H1 (cell line): ENCODE measurements at regions not wholly inside any gene's neighbourhood (a gene's known extent, or its start where the extent isn't known, plus 50 kb on each side); places are given as distances from the start of the nearest gene placed in this dataset.

Experiments used
- POLR2AphosphoS5 ChIP-seq: IDR thresholded peaks from 2 replicates; pipeline ENCODE4 v1.6.1; 2011; ENCODE audit warnings: low read depth, low read length
- TBP ChIP-seq: IDR thresholded peaks from 2 replicates; pipeline ENCODE4 v1.6.1; 2011; ENCODE audit warnings: low read depth, low read length, improper control_type of control experiment
- TF ChIP-seq, protein P1 (sequence below): fragments of 300-600 bp; sonication (generic); IDR thresholded peaks from 2 replicates; pipeline ENCODE4 v1.7.1; 2012; ENCODE audit warnings: low read length, moderate library complexity, mild to moderate bottlenecking, inconsistent platforms; ENCODE audit not compliant: insufficient replicate concordance

DNA sequence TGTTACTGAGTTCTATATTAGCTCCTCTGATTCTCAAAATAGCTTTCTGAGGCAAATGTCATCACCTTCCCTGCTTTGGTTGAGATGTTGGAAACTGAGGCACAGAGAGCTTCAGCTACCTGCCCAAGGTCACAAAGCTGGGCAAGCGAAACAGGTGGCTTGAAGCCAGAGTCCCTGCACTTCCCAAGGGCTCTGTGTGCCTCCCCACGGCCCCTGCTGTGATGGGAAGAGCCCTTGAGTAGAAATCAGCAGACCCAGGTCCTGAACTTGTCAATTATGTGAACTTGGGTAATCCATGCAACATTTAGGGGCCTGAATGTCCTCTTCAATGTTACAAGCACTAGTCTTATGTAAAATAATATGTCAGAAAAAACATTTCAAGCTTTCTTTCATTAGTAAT, 327.3 kb upstream of the PODXL start (continued):
- TF ChIP-seq, protein P1, sequence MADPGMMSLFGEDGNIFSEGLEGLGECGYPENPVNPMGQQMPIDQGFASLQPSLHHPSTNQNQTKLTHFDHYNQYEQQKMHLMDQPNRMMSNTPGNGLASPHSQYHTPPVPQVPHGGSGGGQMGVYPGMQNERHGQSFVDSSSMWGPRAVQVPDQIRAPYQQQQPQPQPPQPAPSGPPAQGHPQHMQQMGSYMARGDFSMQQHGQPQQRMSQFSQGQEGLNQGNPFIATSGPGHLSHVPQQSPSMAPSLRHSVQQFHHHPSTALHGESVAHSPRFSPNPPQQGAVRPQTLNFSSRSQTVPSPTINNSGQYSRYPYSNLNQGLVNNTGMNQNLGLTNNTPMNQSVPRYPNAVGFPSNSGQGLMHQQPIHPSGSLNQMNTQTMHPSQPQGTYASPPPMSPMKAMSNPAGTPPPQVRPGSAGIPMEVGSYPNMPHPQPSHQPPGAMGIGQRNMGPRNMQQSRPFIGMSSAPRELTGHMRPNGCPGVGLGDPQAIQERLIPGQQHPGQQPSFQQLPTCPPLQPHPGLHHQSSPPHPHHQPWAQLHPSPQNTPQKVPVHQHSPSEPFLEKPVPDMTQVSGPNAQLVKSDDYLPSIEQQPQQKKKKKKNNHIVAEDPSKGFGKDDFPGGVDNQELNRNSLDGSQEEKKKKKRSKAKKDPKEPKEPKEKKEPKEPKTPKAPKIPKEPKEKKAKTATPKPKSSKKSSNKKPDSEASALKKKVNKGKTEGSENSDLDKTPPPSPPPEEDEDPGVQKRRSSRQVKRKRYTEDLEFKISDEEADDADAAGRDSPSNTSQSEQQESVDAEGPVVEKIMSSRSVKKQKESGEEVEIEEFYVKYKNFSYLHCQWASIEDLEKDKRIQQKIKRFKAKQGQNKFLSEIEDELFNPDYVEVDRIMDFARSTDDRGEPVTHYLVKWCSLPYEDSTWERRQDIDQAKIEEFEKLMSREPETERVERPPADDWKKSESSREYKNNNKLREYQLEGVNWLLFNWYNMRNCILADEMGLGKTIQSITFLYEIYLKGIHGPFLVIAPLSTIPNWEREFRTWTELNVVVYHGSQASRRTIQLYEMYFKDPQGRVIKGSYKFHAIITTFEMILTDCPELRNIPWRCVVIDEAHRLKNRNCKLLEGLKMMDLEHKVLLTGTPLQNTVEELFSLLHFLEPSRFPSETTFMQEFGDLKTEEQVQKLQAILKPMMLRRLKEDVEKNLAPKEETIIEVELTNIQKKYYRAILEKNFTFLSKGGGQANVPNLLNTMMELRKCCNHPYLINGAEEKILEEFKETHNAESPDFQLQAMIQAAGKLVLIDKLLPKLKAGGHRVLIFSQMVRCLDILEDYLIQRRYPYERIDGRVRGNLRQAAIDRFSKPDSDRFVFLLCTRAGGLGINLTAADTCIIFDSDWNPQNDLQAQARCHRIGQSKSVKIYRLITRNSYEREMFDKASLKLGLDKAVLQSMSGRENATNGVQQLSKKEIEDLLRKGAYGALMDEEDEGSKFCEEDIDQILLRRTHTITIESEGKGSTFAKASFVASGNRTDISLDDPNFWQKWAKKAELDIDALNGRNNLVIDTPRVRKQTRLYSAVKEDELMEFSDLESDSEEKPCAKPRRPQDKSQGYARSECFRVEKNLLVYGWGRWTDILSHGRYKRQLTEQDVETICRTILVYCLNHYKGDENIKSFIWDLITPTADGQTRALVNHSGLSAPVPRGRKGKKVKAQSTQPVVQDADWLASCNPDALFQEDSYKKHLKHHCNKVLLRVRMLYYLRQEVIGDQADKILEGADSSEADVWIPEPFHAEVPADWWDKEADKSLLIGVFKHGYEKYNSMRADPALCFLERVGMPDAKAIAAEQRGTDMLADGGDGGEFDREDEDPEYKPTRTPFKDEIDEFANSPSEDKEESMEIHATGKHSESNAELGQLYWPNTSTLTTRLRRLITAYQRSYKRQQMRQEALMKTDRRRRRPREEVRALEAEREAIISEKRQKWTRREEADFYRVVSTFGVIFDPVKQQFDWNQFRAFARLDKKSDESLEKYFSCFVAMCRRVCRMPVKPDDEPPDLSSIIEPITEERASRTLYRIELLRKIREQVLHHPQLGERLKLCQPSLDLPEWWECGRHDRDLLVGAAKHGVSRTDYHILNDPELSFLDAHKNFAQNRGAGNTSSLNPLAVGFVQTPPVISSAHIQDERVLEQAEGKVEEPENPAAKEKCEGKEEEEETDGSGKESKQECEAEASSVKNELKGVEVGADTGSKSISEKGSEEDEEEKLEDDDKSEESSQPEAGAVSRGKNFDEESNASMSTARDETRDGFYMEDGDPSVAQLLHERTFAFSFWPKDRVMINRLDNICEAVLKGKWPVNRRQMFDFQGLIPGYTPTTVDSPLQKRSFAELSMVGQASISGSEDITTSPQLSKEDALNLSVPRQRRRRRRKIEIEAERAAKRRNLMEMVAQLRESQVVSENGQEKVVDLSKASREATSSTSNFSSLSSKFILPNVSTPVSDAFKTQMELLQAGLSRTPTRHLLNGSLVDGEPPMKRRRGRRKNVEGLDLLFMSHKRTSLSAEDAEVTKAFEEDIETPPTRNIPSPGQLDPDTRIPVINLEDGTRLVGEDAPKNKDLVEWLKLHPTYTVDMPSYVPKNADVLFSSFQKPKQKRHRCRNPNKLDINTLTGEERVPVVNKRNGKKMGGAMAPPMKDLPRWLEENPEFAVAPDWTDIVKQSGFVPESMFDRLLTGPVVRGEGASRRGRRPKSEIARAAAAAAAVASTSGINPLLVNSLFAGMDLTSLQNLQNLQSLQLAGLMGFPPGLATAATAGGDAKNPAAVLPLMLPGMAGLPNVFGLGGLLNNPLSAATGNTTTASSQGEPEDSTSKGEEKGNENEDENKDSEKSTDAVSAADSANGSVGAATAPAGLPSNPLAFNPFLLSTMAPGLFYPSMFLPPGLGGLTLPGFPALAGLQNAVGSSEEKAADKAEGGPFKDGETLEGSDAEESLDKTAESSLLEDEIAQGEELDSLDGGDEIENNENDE = no peak
- no peak for TF ChIP-seq POLR2AphosphoS5
- no peak for TF ChIP-seq TBP
